Kidney epithelial cell (primary cell): ENCODE measurements at regions not wholly inside any gene's neighbourhood (a gene's known extent, or its start where the extent isn't known, plus 50 kb on each side); places are given as distances from the start of the nearest gene placed in this dataset.

Source experiments
- DNase-seq: peaks from one replicate; pipeline ENCODE4 v3.0.0-alpha.2; 2010; ENCODE audit warnings: low read depth
- H3K27me3 ChIP-seq: 2 replicates; pipeline ENCODE4 v1.6.0; 2011; ENCODE audit warnings: low read length; ENCODE audit not compliant: control insufficient read depth, insufficient read depth
- H3K36me3 ChIP-seq: 2 replicates; pipeline ENCODE4 v1.5.1; 2011; ENCODE audit warnings: low read length; ENCODE audit not compliant: control insufficient read depth, insufficient read depth
- H3K4me3 ChIP-seq: 2 replicates; pipeline ENCODE4 v1.5.1; 2011; ENCODE audit warnings: low read depth, mild to moderate bottlenecking, control low read depth, low read length
- TF ChIP-seq, protein P1 (sequence below): IDR thresholded peaks from 2 replicates; pipeline ENCODE4 v1.5.1; 2011; ENCODE audit warnings: mild to moderate bottlenecking, moderate library complexity, low read length, control low read depth, inconsistent platforms; ENCODE audit not compliant: insufficient read depth, poor library complexity, severe bottlenecking

GRCh38 chr20:58141971-58142842 is 86.2 kb downstream of the ANKRD60 start:
- peaks cover 7% of the 10 kb centered on the region for H3K27me3 ChIP-seq
- no peaks in the 10 kb centered on the region for H3K36me3 ChIP-seq
- TF ChIP-seq, protein P1, sequence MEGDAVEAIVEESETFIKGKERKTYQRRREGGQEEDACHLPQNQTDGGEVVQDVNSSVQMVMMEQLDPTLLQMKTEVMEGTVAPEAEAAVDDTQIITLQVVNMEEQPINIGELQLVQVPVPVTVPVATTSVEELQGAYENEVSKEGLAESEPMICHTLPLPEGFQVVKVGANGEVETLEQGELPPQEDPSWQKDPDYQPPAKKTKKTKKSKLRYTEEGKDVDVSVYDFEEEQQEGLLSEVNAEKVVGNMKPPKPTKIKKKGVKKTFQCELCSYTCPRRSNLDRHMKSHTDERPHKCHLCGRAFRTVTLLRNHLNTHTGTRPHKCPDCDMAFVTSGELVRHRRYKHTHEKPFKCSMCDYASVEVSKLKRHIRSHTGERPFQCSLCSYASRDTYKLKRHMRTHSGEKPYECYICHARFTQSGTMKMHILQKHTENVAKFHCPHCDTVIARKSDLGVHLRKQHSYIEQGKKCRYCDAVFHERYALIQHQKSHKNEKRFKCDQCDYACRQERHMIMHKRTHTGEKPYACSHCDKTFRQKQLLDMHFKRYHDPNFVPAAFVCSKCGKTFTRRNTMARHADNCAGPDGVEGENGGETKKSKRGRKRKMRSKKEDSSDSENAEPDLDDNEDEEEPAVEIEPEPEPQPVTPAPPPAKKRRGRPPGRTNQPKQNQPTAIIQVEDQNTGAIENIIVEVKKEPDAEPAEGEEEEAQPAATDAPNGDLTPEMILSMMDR: no peak
- DNase-seq: no peak
- no peak overlapping the region for H3K4me3 ChIP-seq

DNA sequence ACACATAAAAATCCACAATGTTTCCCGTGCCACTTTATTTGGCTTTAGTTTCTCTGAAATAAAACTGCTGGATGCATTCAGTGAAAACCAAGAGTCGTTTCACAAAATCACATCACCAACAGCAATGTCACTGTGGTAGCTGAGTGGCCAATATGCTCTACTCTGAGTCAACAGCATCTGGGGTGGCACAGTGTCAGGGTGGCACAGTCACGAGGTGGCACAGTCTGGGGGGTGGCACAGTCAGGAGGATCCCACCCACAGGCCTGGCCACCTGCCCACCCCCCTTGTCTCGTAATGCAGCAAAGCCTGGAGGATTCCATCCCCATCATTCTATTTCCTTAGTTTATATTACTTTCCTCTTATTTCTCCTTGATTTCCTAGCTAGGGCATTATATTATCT is 87.0 kb downstream of the ANKRD60 start:
- TF ChIP-seq, protein P1: no peak
- Histone ChIP-seq H3K36me3 (no peaks in the 10 kb centered on the region), H3K27me3 (peaks cover 8% of the 10 kb centered on the region), H3K4me3 (no peak overlapping the region)
- DNase-seq: no peak

GRCh38 chr20:58140787-58141425 is 87.5 kb downstream of the ANKRD60 start:
- Histone ChIP-seq H3K36me3 (no peaks in the 10 kb centered on the region), H3K4me3 (no peak overlapping the region), H3K27me3 (peaks cover 8% of the 10 kb centered on the region)
- TF ChIP-seq, protein P1: no peak
- no peak for DNase-seq

DNA sequence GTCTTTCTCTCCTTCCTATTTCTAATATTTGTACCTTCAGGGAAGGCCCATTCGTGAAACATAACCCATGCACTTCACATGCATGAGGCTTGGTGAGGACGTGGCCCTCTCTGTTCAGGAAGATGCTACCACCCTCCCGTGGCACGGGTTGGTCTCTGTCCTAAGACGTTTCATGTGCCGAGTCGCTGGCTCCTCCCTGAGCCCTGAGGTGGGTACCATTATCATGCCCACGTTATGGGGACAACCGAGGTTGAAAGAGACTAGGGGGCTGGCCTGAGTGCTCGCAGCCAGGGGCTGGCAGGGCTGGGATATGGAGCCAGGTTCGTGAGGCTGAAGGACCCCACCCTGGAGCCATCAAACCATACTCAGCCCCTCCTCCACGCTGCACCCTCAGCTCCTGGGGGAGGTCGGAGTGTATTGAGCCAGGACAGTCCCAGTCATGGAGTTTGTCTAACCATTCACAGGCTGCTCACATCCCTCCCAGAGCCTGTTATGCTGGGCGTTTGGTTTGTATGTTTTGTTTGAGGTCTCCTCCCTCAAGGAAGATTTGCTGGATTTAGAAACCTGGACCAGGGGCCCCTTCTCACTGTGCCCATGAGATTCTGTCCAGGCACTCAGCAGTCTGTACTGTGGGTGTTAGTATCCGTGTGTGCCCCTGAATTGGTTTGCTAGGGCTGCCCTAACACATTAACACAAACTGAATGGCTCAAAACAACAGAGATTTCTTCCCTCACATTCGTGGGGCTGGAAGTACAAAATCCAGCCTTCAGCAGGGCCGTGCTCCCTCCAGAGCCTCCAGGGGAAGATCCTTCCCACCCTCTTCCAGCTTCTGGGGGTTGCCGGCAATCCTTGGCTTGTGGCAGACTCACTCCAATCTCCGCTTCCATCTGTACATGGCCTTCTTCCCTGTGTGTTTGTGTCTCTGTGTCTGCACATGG is 88.3 kb downstream of the ANKRD60 start:
- TF ChIP-seq, protein P1: no peak
- H3K27me3 ChIP-seq: peaks cover 11% of the 10 kb centered on the region

GRCh38 chr20:58138395-58138794 is 90.1 kb downstream of the ANKRD60 start:
- TF ChIP-seq, protein P1: no peak
- no peak for DNase-seq
- no peak overlapping the region for H3K4me3 ChIP-seq
- peaks cover 10% of the 10 kb centered on the region for H3K27me3 ChIP-seq
- no peaks in the 10 kb centered on the region for H3K36me3 ChIP-seq

More for the DNA sequence above, 88.3 kb downstream of the ANKRD60 start:
- no peak for DNase-seq
- Histone ChIP-seq H3K4me3 (no peak overlapping the region), H3K36me3 (no peaks in the 10 kb centered on the region)
